PC-9 (cell line): ENCODE measurements at regions not wholly inside any gene's neighbourhood (a gene's known extent, or its start where the extent isn't known, plus 50 kb on each side); places are given as distances from the start of the nearest gene placed in this dataset.

Source experiments
- EZH2 ChIP-seq: fragments of 200-600 bp; sonication (generic); IDR thresholded peaks from 2 replicates; pipeline ENCODE4 v1.8.0; 2017; ENCODE audit warnings: antibody characterized with exemption, low read depth
- TF ChIP-seq, protein P1 (sequence below): fragments of 200-600 bp; sonication (generic); conservative IDR thresholded peaks from 2 replicates; pipeline ENCODE4 v1.6.1; 2017; ENCODE audit warnings: mixed run types, antibody characterized with exemption, mild to moderate bottlenecking, moderate library complexity

DNA sequence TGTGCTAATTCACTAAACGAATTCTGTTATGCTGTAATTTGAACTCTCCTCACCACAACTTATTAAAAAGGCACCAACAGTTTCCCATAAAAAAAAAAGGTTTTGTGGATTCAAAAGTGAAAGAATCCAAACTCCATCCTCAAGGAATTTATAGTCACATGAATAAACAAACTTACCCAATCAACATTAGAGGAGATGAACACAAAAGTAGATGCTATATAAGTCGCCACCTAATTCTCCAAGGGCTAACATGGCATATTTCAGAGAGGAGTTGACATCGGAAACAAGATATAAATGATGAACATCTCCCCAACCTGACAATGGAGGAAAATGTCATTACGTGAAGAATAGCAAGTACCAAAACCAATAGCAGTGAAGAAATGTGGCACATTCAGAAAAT lies 265.5 kb upstream of the PRKD1 start:
- TF ChIP-seq, protein P1, sequence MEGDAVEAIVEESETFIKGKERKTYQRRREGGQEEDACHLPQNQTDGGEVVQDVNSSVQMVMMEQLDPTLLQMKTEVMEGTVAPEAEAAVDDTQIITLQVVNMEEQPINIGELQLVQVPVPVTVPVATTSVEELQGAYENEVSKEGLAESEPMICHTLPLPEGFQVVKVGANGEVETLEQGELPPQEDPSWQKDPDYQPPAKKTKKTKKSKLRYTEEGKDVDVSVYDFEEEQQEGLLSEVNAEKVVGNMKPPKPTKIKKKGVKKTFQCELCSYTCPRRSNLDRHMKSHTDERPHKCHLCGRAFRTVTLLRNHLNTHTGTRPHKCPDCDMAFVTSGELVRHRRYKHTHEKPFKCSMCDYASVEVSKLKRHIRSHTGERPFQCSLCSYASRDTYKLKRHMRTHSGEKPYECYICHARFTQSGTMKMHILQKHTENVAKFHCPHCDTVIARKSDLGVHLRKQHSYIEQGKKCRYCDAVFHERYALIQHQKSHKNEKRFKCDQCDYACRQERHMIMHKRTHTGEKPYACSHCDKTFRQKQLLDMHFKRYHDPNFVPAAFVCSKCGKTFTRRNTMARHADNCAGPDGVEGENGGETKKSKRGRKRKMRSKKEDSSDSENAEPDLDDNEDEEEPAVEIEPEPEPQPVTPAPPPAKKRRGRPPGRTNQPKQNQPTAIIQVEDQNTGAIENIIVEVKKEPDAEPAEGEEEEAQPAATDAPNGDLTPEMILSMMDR: no peak
- TF ChIP-seq EZH2: no peak
